GM18861 (cell line): ENCODE measurements at regions not wholly inside any gene's neighbourhood (a gene's known extent, or its start where the extent isn't known, plus 50 kb on each side); places are given as distances from the start of the nearest gene placed in this dataset.

Source experiments
- ATAC-seq: cut with Tn5 transposase; IDR thresholded peaks from one replicate; pipeline ENCODE4 v1.9.1; 2021; ENCODE audit not compliant: unreplicated experiment

DNA sequence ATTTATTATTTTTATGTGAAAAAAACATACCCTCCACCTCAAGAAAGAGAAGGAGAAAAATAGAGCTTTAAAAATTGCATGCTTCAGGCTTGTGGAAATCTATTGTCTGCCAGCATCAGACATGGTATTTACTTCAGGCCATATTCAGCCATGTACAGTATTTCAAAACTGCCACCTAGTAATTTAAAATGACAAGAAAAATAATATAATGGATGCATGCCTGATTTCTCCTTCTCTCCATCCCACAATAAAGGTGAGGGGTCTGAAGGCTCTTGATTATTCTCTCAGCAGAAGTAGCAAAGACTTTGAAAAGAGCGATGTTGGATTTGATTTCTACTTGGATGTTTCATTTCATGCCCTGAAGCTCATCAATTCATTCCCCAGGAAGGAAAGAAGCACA is 250.7 kb downstream of the TBC1D4 start:
- ATAC-seq, result no peak

GRCh38 chr13:75226733-75227435 is 255.1 kb downstream of the TBC1D4 start:
- no peak for ATAC-seq

- ATAC-seq, result no peak
Observed at GRCh38 chr13:75226092-75226491, 255.9 kb downstream of the TBC1D4 start.

GRCh38 chr13:75225288-75226032 is 256.5 kb downstream of the TBC1D4 start:
- ATAC-seq, result no peak

DNA sequence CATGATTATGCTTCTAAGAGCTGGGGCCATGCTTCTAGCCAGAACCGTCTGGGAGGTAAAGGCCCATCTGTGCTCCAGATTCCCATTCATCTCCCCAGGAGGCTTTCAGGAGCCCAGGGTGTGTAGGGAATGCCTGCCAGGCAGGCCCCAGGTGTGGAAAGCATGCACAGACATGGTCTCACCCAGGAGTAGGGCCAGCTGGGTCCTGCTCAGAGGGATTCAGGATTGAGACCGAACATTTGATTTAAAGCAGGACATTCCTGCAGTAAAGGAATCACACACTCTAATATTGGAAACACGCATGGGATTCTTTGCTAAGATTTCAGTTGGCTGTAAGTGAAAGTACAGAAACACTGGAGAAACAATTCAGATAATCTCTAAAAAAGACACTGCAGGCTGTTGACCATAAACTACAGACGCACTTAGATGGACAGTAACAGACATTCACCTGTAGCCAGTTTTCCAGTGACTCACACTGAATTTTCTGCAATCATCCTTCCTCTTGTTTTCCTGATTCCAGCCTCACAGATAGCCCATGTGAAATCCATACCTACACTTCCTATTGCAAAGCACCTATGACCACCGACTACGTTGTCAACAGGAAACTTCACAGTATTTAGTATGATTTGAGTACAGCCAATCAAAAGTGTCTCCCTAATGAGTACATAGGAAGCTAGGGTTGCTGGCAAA is 257.8 kb downstream of the TBC1D4 start:
- ATAC-seq, result no peak

- ATAC-seq, result no peak
Observed at GRCh38 chr13:75222031-75222430, 259.9 kb downstream of the TBC1D4 start.

GRCh38 chr13:75220861-75221260 is 261.1 kb downstream of the TBC1D4 start:
- ATAC-seq, result no peak

DNA sequence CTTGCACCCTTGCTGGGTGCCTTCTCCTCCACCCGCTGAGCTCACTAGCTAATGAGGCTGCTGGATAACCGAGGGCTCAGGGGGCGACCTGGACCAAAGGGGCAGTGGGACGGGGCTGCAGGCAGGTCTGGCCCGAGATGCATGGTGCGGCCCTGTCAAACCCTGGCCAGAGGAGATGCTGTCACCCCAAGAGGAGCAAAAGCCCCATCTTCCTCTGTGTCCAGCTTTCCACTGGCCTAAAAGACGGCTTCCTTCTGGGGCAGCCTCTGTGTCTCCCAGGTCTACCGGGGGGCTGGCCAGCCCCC is 261.8 kb downstream of the TBC1D4 start:
- ATAC-seq, result no peak

DNA sequence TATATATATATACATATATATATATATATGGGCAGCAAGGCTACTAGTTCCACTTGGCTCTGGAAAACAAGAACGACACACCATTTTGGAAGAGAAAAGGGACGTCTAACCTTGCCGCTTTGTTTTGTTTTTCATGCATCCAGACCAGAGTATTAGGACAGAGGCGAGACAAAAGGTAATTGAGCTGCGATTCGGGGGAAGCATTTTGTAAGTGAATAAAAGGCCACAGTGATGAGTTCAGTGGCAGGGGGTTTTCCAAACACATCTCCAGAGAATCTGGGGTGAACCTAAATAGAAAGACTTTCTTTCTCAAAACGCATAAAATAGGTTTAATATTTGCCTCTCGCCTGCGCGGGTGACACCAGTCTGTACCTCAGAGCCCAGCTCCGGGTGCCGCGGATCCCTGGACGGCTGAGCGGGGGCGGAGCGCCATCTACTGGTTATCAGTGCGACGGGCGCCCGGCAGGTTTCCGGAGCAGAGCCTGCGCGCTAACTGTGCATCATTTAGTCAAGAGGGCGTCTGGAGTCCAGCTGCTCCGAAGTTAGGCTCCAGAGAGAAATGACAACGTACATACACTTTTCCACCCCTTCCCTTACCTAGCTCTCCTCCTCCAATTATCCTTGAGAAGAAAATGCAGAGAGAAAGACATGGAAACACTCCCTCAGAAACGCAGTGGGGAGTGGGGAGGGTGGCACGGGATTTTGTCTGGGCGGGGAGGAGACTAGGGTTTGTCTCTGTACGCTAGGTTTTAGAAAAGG is 262.3 kb downstream of the TBC1D4 start:
- peak; percentile 98 for ATAC-seq

DNA sequence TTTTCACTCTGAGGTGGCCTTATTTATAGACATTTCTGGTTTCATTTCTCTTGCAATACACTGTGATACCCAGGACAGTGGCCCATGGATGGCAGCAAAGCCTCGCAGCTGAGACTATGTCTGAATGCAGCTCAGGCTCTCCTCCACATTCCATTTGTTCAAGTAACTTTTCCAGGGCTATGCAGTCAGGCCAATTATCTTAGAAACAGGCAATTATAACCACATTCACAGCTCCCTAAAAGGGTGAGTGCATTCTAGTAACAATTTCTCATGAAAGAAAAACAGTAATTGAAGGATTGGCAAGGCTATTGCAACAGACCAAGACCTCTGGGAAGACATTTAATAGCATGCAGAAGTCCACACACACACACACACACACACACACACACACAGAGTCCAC is 264.0 kb downstream of the TBC1D4 start:
- no peak for ATAC-seq

DNA sequence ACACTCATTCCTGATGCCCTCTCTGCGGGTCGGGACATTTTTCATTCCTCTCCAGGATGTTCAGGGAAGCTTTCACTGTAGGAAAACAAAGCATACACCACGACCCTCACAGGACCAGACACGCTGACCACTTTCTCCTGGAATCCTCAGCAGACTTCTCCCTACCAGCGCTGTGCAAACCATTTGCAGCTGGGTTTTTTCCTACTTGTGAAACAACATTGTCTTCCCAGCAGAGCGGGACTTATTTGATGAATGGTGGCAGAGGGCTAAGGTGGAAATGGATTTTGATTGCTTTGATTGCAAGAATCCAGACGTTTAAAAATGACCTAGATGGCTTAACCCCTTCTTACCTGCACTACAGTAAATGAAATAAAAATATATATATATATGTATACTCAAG is 265.9 kb downstream of the TBC1D4 start:
- ATAC-seq, result no peak

DNA sequence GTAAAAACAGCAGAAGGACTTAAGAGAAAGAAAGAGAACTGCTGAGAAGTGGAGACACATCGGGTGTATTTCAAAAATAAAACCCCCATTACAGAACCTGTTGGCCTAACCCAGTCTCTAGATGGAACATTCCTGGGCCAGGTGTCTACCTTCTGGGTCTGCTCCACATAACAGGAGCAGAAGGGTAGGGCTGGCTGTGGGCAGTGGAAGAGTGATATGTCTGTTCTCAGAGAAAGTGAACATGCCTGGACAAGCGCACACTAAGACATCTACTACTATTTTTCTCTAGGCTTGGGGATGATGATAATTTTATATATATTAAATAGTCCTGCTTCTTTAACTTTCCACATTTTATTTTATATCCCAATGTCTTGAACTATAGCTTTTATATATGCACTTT is 267.1 kb downstream of the TBC1D4 start:
- ATAC-seq, result no peak

DNA sequence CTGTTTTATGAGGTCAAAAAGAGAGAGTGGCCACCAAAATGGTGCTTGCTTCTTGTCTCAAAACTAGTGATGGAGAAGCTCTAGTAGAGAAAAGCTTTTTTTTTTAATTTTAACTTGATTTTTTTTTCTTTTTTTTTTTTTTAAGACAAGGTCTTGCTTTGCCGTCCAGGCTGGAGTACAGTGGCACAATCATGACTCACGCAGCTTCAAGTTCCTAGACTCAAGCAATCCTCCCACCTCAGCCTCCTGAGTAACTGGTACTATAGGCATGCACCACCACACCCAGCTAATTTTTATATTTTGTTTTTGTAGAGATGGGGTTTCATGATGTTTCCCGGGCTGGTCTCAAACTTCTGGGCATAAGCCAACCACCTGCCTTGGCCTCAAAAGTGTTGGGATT is 279.0 kb downstream of the TBC1D4 start:
- no peak for ATAC-seq

GRCh38 chr13:75197803-75198202 is 284.2 kb downstream of the TBC1D4 start:
- ATAC-seq, result no peak

DNA sequence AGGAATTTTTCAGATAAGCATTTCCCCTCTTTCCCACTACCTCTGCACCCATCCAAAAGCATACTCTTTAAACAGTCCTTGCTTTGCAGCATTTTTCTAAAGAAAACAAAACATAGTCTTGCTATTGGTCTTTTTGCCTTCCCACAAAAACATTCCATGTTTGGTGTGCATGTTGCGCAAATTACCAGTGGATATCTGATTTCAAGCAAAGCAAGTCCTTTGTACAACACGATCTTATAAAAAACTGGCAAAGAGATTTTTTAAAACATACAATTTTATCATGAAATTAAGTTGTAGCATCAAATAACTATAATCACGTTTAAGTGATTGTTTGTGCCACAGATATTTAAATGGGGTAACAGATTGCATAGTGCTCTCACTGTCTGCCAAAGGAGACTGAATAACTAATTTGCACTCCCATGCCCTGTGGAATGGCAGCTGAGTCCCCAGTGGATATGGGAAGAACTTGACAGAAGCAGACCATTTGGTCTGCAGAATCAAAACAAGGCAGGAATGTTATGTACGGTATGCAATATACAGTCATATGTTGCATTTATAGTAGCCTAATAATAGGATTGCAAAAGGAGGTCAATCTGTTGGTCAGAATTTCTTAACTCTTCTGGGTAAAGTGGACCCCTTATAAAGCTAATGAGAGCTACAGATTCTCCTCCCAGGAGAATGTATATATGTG is 285.7 kb downstream of the TBC1D4 start:
- no peak for ATAC-seq

DNA sequence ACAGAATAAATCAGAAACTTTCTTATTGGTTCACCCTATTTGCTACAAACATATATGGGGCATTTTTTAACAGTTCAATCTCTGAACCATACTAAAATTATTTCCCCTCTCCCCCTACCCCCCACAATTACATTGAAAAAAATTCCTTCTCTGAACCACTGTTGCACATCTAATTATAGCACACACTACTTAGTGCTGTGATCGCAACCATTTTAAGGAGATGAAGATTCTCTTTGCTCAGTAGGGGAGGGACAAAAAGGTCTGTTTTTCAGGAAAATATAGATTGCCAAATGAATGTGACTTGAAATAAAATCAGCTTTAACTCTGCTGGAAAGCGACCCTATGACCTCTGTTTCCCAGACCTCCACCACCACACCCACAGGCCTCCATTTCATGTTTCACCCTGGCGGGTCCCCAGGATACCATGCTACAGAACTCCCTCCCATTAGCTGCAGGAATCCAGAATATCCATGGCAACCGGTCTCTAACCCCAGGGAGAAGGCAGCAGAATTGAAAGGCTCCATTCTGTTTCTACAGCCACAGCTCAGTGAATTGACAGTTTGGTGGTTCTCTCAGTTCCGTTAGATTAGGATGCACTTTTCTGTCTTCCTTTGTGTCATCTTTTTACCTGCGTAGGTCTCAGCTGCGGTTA is 286.3 kb downstream of the TBC1D4 start:
- ATAC-seq, result no peak

GRCh38 chr13:75194717-75195462 is 287.1 kb downstream of the TBC1D4 start:
- no peak for ATAC-seq

- ATAC-seq, result no peak
Observed at GRCh38 chr13:75186379-75186778, 295.6 kb downstream of the TBC1D4 start.

DNA sequence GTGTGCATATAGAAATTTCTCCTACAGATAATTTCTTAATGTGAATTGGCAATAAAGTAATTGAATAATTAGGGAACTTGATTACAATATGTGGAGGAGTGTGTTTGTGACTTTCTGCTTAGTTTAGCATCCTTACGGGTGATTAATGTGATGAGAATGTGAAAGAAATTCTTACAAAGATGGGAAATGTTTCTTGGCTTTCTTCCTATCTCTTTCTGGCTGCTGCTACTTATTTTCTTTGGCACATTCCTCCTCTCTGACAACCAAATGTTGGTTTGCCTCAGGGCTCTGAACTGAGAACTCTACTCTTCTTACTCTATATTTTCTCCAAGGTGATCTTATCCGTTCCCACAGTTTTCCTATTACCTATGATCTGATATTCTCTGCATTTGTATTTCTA is 300.1 kb downstream of the TBC1D4 start:
- no peak for ATAC-seq
